Epidermal melanocyte (primary cell): ENCODE measurements at regions not wholly inside any gene's neighbourhood (a gene's known extent, or its start where the extent isn't known, plus 50 kb on each side); places are given as distances from the start of the nearest gene placed in this dataset.
"Not testable (repeated sequence)": the region's sequence is repeated elsewhere in the genome, so short reads cannot be mapped to it uniquely, and the experiment has no call there.

Source experiments
- DNase-seq: peaks from one replicate; pipeline ENCODE4 v3.0.0; 2011; ENCODE audit warnings: low spot score; ENCODE audit not compliant: insufficient read length

- no peak for DNase-seq
These were observed 994.9 kb downstream of the ADGRL2 start for GRCh38 chr1:82795508-82796149.

- DNase-seq, result no peak
These were observed 991.4 kb downstream of the ADGRL2 start for GRCh38 chr1:82792151-82792550.

- DNase-seq, result no peak
These were observed 989.8 kb downstream of the ADGRL2 start for GRCh38 chr1:82790556-82790955.

GRCh38 chr1:82788660-82789059 is 987.9 kb downstream of the ADGRL2 start:
- no peak for DNase-seq

- no peak for DNase-seq
These were observed 987.3 kb downstream of the ADGRL2 start for GRCh38 chr1:82788038-82788437.

GRCh38 chr1:82786883-82787282 is 986.1 kb downstream of the ADGRL2 start:
- no peak for DNase-seq

GRCh38 chr1:82785268-82785790 is 984.6 kb downstream of the ADGRL2 start:
- DNase-seq, result no peak

- no peak for DNase-seq
These were observed 982.3 kb downstream of the ADGRL2 start for GRCh38 chr1:82783044-82783443.

GRCh38 chr1:82782599-82782998 is 981.9 kb downstream of the ADGRL2 start:
- DNase-seq, result no peak

- no peak for DNase-seq
These were observed 977.9 kb downstream of the ADGRL2 start for GRCh38 chr1:82778612-82779011.

GRCh38 chr1:82777240-82777639 is 976.5 kb downstream of the ADGRL2 start:
- no peak for DNase-seq

- DNase-seq, result not testable (repeated sequence)
These were observed 976.0 kb downstream of the ADGRL2 start for GRCh38 chr1:82776730-82777129.

- DNase-seq, result no peak
These were observed 974.8 kb downstream of the ADGRL2 start for GRCh38 chr1:82775406-82776000.

GRCh38 chr1:82762829-82763532 is 962.2 kb downstream of the ADGRL2 start:
- no peak for DNase-seq

GRCh38 chr1:82759035-82759434 is 958.3 kb downstream of the ADGRL2 start:
- DNase-seq, result no peak

GRCh38 chr1:82755671-82756070 is 954.9 kb downstream of the ADGRL2 start:
- DNase-seq, result no peak

- no peak for DNase-seq
These were observed 954.5 kb downstream of the ADGRL2 start for GRCh38 chr1:82755191-82755590.

- DNase-seq, result no peak
These were observed 951.3 kb downstream of the ADGRL2 start for GRCh38 chr1:82752046-82752445.

- DNase-seq, result no peak
These were observed 932.9 kb downstream of the ADGRL2 start for GRCh38 chr1:82733645-82734044.

- DNase-seq, result no peak
These were observed 930.5 kb downstream of the ADGRL2 start for GRCh38 chr1:82731216-82731615.

GRCh38 chr1:82728206-82728605 is 927.5 kb downstream of the ADGRL2 start:
- DNase-seq, result no peak

GRCh38 chr1:82724246-82724645 is 923.5 kb downstream of the ADGRL2 start:
- DNase-seq, result no peak

- DNase-seq, result no peak
These were observed 921.9 kb downstream of the ADGRL2 start for GRCh38 chr1:82722608-82723007.
